ENCODE measurements at regions not wholly inside any gene's neighbourhood (a gene's known extent, or its start where the extent isn't known, plus 50 kb on each side); places are given as distances from the start of the nearest gene placed in this dataset.
A peak's percentile ranks its signal among the peaks of the same experiment; 100 is the strongest.
"Not testable (repeated sequence)": the region's sequence is repeated elsewhere in the genome, so short reads cannot be mapped to it uniquely, and the experiment has no call there.

GRCh38 chr5:118068886-118069285 lies 919.5 kb downstream of the DTWD2 start:
- H3K4me1 Mint-ChIP-seq (ENCODE audit: low read depth), result no peaks in the 10 kb centered on the region
- no peak overlapping the region for H3K27ac Mint-ChIP-seq (ENCODE audit: unreplicated experiment)
- peaks cover 3% of the 10 kb centered on the region for H3K9me3 Mint-ChIP-seq (ENCODE audit: low read depth)
- no peak overlapping the region for H3K4me3 Mint-ChIP-seq (ENCODE audit: unreplicated experiment)
- no peaks in the 10 kb centered on the region for H3K27me3 Mint-ChIP-seq (ENCODE audit: low read depth)
- no peak for TF ChIP-seq CTCF (IDR thresholded peaks at IDR 0.05)
- no peak for DNase-seq (ENCODE audit: low spot score)
- no peaks in the 10 kb centered on the region for H3K36me3 Mint-ChIP-seq (ENCODE audit: low read depth)

GRCh38 chr5:118063836-118064235 lies 924.5 kb downstream of the DTWD2 start:
- DNase-seq (ENCODE audit: low spot score); H3K4me1 Mint-ChIP-seq (ENCODE audit: low read depth); H3K4me3 Mint-ChIP-seq (ENCODE audit: unreplicated experiment); H3K36me3 Mint-ChIP-seq (ENCODE audit: low read depth); H3K27ac Mint-ChIP-seq (ENCODE audit: unreplicated experiment); H3K27me3 Mint-ChIP-seq (ENCODE audit: low read depth): not testable (repeated sequence)
- H3K9me3 Mint-ChIP-seq (ENCODE audit: low read depth), result peaks cover 13% of the 10 kb centered on the region

- DNase-seq (ENCODE audit: low spot score), result no peak
- no peak overlapping the region for H3K4me3 Mint-ChIP-seq (ENCODE audit: unreplicated experiment)
- H3K9me3 Mint-ChIP-seq (ENCODE audit: low read depth), result peaks cover 10% of the 10 kb centered on the region
- H3K4me1 Mint-ChIP-seq (ENCODE audit: low read depth), result no peaks in the 10 kb centered on the region
- TF ChIP-seq CTCF (IDR thresholded peaks at IDR 0.05), result peak; percentile 64
- no peak overlapping the region for H3K27ac Mint-ChIP-seq (ENCODE audit: unreplicated experiment)
- H3K27me3 Mint-ChIP-seq (ENCODE audit: low read depth), result no peaks in the 10 kb centered on the region
- H3K36me3 Mint-ChIP-seq (ENCODE audit: low read depth), result no peaks in the 10 kb centered on the region
These were observed 927.5 kb downstream of the DTWD2 start for GRCh38 chr5:118060833-118061232.

- Mint-ChIP-seq H3K27ac (ENCODE audit: unreplicated experiment) (no peak overlapping the region), H3K27me3 (ENCODE audit: low read depth) (no peaks in the 10 kb centered on the region), H3K36me3 (ENCODE audit: low read depth) (peaks cover 3% of the 10 kb centered on the region), H3K4me1 (ENCODE audit: low read depth) (no peaks in the 10 kb centered on the region), H3K9me3 (ENCODE audit: low read depth) (peaks cover 11% of the 10 kb centered on the region), H3K4me3 (ENCODE audit: unreplicated experiment) (no peak overlapping the region)
- no peak for TF ChIP-seq CTCF (IDR thresholded peaks at IDR 0.05)
- DNase-seq (ENCODE audit: low spot score), result no peak
These were observed 935.8 kb downstream of the DTWD2 start for GRCh38 chr5:118052503-118052902.

GRCh38 chr5:118044169-118044568 lies 944.2 kb downstream of the DTWD2 start:
- no peak overlapping the region for H3K4me3 Mint-ChIP-seq (ENCODE audit: unreplicated experiment)
- H3K9me3 Mint-ChIP-seq (ENCODE audit: low read depth), result no peaks in the 10 kb centered on the region
- no peaks in the 10 kb centered on the region for H3K36me3 Mint-ChIP-seq (ENCODE audit: low read depth)
- no peaks in the 10 kb centered on the region for H3K4me1 Mint-ChIP-seq (ENCODE audit: low read depth)
- no peak overlapping the region for H3K27ac Mint-ChIP-seq (ENCODE audit: unreplicated experiment)
- DNase-seq (ENCODE audit: low spot score), result no peak
- no peak for TF ChIP-seq CTCF (IDR thresholded peaks at IDR 0.05)
- H3K27me3 Mint-ChIP-seq (ENCODE audit: low read depth), result no peaks in the 10 kb centered on the region

GRCh38 chr5:118043531-118043930 lies 944.8 kb downstream of the DTWD2 start:
- H3K4me3 Mint-ChIP-seq (ENCODE audit: unreplicated experiment), result no peak overlapping the region
- H3K4me1 Mint-ChIP-seq (ENCODE audit: low read depth), result no peaks in the 10 kb centered on the region
- H3K27me3 Mint-ChIP-seq (ENCODE audit: low read depth), result no peaks in the 10 kb centered on the region
- no peak overlapping the region for H3K27ac Mint-ChIP-seq (ENCODE audit: unreplicated experiment)
- DNase-seq (ENCODE audit: low spot score), result no peak
- H3K36me3 Mint-ChIP-seq (ENCODE audit: low read depth), result no peaks in the 10 kb centered on the region
- no peak for TF ChIP-seq CTCF (IDR thresholded peaks at IDR 0.05)
- no peaks in the 10 kb centered on the region for H3K9me3 Mint-ChIP-seq (ENCODE audit: low read depth)
